HG03097 (cell line): ENCODE measurements at regions not wholly inside any gene's neighbourhood (a gene's known extent, or its start where the extent isn't known, plus 50 kb on each side); places are given as distances from the start of the nearest gene placed in this dataset.

Source experiments
- ATAC-seq: cut with Tn5 transposase; IDR thresholded peaks from one replicate; pipeline ENCODE4 v1.9.1; 2021; ENCODE audit not compliant: unreplicated experiment, low FRiP score

DNA sequence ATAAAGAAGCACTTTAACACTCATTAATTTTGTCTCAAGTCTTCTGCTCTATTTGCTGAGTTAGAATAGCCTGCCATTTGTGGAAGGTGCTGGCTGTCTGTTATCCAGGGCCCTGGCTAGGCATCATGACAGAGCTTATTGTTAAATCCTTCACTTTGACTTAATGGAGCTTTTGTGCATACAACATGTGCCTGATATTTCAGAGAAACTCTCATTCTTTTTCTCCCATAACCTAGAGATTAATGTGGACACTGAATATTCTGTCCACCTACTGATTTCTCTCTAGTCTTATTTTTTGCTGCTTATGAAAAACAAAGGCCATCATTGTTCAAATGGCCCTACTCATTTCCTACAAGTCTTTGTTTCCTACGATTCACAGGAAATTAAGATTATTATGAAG lies 383.1 kb upstream of the HTR2A start:
- no peak for ATAC-seq

DNA sequence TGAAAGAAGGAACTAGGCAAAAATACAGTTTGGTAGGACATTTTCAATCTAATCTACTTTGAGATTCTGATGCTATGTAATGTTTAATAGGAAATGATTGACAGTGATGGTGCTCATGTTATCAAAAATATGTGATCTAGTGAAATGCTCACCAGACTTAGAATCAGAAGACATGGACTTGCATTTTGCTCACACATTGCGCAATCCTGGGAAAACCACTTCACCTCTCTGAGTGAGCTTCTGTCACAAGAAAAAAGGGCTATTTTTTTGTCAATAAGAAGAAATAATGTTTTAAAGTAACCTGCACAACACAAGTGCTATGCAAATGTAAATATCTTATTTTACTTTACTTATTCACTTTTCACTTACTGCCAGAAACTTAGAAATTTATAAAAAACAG lies 380.9 kb upstream of the HTR2A start:
- no peak for ATAC-seq

DNA sequence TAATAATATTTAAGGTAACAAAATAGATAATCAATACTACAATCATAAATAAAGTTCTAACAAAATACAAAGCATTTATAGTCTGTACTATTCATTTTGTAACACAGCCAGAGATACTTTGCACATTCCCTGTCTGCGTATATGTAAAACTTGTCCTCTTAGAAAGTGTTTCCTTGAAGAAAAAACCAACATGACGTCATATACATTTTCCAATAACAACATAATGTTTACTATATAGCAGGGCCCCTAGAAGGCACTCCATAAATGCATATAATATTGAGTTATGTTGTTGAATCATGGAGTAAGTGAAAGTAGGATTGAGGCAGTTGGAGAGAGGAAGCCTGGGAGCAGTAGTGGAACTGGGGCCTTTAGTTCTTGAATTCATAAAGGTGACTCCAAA lies 371.4 kb upstream of the HTR2A start:
- ATAC-seq = no peak

DNA sequence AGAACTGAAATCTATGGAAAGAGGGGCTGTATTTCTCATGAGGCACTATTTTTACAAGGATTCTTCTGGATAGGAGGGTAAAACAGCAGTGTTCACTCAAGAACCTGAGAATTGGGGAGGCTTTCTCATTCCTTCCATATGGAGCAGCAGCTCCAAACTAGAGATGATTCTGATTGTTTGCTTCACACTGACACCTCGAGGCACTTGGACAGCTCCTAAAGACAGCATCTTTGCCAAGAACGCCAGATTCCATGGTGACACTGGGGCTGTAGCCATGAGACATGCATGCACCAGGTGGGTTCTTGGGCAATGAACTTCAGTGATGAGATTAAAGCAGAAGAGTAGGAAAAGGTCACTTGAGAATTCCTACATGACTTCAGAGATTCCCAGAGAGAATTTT lies 361.5 kb upstream of the HTR2A start:
- ATAC-seq = no peak

DNA sequence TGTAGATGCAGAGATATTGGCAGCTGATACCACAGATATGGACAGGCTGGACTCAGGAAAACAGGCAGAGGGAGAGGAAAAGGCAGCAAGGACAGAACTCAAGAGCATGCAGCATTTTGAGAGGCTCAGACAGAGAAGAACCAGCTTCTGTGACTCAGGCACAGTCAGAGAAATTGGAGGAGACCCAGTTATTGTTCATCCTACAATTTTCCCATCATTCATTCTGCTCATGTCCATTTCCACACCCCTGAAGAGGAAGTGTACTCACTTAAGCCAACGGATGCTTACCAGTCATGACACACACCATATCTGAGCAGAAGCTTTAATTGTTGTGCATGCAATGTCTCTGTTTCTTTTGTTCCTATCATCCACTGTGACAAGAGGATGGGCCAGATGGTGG lies 359.8 kb upstream of the HTR2A start:
- ATAC-seq = no peak

DNA sequence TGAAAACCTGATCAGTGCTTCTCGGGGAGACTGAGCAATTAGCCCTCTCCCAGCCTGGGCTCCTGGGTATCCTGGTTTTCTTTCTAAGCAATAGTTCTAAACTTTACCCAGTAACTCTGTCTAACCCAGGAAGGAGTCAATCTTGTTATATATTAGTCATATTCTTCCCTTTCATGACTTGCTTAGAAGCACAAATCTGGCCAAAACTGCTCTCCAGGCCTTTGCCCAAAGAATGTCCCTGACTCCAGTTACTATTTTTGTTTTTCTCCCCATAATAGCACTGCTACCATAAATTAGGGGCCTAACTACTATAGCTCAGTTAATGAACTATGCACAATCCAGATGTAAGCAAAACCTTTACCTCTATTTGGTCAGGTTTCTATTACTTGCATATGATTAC lies 355.8 kb upstream of the HTR2A start:
- ATAC-seq = no peak

DNA sequence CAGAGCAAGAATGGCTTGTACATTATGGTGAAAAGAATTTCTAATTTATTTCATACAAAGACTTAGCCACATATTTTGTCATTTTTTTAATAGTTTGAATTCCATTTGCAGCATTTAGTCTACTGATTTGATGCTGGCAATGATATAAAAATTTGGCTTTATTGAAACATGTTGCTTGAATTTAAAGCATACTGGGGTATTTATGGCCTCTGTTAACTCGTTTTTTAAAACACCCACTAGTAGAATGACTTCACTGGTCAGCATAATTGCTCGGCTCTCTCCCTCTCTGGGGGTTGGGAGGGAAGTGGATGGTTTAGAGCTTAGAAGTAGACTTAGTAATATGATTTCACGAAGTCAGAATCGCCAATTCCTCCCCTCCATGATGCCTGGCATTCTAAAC lies 354.9 kb upstream of the HTR2A start:
- ATAC-seq = no peak

DNA sequence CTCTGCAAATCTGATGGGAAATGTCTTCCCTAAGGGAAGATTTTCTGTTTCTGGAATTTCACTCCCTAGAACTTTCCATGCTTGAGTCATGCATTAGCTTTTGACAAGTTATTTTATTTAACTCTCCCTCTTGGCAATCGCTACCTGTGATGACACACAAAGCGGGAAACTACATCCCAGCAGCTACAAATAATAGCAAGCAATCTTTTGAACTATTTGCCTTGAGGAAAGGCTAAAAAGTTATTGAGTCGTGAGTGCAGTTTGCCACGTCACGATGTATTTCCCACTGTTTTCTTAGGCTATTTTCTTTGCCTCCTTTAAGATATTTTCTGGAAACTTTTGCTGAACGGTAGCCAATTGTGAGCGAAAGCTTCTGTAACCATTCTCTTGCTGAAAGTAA lies 353.3 kb upstream of the HTR2A start:
- ATAC-seq = no peak

DNA sequence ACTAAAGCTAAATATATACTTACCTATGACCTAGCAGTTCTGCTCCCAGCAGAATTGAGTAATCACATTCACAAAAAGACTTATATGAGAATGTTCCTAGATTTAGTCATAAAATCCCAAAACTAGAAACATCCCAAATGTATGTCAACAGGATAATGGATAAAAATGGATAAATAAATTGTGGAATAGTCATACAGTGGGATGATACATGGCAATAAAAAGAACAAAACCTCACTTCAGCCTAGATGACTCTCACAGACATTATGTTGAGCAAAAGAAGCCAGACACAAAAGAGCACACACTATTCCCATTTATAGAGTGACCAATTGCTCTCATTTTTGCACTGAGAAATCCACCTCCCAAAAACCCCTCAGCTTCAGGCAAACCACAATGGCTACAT lies 352.4 kb upstream of the HTR2A start:
- no peak for ATAC-seq

DNA sequence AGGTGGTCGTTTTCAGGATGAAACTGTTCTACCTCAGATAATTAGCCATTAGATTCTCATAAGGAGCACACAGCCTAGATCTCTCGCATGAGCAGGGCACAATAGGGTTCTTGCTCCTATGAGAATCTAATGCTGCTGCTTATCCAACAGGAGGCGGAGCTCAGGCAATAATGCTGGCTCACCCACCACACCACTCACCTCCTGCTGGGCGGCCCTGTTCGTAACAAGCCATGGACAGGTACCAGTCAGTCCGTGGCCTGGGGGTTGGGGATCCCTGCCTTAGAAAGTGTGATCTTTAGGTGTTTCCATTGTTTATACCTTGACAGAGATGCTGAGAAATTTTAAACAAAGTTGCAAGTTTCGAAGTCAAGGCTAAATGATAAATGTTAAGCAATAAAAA lies 344.6 kb upstream of the HTR2A start:
- ATAC-seq = no peak

DNA sequence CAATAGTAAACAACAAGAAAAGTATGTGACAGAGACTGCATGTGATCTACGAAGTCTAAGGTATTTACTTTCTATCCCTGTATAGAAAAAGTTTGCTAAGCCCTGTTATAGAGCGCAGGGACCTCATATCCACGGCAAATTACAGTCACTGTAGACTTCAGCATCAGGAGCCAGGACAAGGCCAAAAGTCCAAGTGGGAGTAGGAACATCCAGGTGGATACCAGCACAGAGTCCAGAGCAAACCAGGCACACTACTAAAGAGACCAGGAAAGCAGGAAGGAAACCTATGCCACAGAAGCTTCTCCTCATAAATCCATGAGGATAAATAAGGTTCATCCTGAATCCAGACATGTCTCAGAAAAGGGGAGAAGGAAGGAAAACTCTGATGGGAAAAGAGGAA lies 342.2 kb upstream of the HTR2A start:
- no peak for ATAC-seq

DNA sequence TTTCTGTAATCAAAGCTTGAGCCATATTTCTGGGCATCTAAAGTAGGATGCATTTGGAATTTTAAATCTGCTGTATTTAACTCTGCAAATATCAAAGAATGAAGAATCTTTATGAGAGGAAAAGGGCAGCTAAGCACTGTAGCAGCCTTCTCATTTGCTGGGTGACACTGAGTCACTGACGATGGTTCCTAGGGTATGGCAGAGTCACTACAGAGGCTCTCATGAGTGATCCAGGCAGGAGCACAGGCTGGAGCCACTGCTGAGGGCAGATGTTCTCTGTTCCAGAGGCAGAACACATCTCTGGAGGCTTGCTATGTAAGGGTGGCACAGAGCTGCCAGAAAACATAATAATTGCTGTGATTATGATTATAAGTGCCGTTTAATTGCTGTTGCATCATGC lies 340.7 kb upstream of the HTR2A start:
- ATAC-seq = no peak

DNA sequence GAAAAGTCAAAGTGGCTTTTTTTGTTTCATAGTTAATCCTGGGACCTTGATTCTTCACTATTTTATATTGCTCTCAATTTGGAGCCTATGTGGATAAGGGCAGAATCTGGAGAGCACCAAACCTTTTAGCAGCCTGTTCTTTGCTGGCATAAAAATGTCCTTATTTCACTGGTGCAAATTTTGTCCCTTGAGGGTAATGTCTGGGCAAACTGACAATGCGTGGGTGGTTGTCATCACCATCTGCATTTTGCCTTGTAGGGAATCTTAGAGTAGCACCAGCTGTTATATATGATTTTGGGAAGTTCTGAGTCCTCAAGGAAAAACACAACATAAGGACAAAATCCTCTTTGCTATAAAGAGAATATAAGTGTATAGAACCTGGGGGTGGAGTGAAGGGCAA lies 336.9 kb upstream of the HTR2A start:
- no peak for ATAC-seq

DNA sequence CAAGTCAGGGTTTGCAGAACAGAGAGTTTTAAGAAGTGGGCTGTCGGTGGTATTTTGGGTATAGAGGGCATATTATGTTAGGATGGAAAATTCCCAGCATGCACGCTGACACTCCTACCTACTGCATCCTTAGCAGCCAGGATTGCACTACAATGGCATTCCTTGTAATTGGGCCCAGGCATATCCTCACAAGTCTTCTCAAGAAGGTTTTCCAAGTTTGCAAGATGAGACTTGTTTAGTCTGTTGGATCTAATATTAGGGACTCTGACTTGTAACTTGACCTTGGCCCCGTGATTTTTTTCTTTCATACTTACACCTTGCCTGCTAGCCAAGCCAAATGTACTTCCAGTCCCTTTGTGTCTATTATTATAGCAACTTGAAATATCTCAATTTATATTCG lies 335.7 kb upstream of the HTR2A start:
- ATAC-seq = no peak

DNA sequence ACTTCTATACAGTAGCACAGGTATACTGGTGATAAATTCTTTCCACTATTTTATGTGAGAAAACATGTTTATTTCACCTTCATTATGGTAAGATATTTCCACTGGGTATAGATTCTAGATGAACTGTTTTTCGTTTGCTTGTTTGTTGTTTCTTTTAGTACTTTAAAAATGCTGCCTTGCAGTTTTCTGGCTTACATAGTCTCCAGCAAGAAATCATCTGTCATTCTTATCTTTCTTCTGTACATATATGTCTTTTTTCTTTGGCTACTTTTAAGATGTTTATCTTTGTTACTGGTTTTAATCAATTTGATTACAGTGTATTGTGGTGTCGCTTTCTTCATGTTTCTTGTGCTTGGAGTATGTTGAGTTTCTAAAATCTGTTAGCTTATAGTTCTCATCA lies 333.3 kb upstream of the HTR2A start:
- ATAC-seq = no peak

DNA sequence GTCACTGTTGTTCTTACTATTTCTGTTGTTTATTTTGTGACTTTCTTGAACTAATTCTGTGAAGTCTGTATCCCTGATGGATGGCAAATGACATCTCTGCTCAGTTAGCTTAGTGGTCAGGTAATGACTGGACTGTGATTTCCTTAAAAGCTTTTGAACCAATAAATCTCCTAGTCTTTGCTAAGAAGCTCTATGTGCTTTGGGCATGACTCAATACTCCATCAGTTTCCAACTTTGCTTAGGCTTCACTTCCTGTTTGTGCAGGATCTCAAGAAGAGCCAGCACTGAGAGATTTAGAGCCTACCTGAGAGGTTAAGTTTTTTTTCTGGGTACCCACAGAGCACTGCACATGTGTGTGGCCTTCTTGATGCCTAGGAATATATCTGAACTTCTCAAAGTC lies 329.7 kb upstream of the HTR2A start:
- no peak for ATAC-seq

DNA sequence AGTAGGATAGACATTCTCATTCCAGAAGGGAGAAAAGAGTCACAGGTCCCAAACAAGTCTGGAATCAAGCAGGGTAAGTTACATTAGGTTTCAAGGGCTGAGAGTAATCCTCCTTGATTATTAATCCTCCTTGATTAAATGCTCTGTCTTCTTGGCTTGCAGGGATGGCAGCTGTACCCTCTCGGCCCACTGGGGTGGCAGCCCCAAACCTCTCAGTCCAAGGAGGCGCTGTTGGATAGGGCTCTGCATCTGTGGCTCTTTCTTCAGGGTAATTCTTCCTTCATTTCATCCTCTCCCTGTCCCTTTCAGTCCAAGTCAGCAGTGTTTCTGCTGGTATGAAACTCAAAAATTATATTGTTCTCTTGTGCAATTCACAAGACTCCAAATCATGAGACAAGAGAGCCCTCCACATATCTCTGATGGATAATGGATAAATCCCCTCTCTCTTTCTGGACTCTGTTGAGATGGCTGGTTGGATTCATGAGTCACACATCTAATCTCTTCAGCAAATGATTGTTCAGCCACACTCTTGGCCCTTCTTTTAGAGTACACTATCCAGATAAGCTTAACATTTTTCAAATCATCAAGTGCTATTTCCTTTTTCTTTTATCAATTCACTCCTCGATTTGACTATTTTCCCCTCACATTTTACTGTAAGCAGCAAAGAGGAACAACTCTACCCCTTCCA lies 323.7 kb upstream of the HTR2A start:
- ATAC-seq = no peak

DNA sequence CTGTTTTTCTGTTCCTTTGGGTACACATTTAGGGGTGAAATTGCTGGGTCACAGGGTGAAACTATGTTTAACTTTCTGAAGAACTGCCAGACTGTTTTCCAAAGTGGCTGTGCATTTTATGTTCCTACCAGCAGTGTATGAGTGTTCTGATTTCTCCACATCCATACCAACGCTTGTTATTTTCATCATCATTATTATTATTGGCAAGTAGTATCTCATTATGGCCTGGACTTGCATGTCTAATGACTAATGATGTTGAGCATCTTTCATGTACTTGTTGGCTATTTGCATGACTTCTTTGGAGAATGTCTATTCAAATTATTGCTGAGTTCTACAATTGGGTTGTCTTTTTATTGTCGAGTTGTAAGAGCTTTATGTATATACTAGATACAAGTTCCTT lies 321.8 kb upstream of the HTR2A start:
- ATAC-seq = no peak

DNA sequence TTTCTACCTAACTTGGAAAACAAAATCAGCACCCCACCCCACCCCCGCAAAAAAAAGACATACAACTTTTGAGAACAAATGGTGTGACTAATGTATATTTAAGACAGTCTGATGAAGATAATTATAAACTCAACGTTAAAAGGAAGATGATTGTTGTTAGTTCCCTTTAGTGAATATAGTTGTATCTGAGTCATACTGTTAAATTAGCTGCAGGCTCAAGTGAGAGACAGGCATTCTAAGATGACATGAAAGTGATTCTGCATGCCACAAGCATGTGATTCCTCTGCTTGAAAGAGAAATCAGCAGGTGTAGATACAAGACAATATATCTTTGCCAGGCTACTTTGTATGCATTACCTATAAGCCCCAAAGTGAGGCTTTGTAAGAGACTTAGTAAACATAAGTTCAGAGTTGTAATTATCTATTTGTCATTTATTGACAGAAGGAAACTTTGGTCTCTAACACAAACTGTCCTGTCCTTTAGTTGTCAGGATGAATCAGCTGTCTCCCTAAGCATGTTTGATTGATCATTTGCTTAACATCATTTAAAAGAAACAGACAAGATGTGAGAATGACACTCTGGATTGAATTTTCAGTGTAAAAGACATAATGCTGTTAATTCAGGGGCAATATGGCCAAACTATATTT lies 319.4 kb upstream of the HTR2A start:
- ATAC-seq = no peak

DNA sequence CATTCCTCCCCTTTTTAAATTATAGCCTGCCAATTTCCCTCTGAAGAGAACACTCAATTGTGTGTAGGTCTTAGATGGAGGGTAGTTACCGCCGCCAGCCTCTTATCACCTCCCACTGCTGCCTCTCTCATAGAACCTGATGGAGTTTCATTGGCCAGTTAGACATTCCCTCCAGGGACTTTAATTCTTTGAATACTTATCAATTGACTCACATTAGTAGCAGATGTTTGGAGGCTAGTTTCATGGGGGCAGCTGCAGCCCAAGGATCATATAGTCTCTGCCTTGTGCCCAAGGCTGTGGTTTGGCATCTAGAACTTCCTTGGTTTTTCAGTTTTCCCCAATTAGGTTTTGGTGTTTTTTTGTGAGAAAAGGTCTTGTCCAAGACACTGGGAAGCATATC lies 318.9 kb upstream of the HTR2A start:
- ATAC-seq = no peak

DNA sequence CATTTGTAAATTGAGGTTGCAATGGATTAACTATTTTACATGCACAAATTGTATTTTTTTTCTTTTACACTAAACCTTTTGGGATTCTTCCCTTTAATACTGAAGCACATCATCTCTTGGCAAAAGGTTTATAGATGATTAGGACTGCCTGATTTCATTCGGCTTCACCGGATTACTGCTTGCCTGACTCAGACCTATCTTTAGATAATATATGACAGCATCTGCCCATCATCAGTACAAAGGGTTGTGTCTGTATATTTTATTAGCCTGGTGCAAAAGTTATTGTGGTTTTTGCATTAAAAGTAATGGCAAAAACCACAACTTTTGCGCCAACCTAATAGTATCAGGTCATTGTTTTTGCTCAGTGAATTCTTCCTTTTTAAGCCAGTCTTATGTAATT lies 316.2 kb upstream of the HTR2A start:
- ATAC-seq = no peak

DNA sequence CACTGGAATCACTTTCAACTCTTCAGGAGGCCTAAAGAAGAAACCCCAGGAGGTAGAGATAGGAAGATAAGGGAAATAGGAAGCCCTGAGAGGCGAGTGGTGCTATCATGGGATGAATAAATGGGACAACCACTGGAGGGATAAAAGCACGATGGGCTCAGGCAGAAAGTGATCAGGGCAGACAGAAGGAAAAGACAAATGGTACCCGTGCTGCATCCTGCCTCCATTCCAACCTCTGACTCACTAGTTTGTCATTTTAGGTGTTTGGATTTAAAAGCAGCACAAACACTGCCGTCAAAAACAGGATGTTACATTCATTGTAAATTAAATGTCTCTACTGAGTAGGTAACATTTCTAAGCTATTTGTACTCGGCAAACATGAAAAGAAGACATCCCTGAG lies 314.3 kb upstream of the HTR2A start:
- no peak for ATAC-seq

DNA sequence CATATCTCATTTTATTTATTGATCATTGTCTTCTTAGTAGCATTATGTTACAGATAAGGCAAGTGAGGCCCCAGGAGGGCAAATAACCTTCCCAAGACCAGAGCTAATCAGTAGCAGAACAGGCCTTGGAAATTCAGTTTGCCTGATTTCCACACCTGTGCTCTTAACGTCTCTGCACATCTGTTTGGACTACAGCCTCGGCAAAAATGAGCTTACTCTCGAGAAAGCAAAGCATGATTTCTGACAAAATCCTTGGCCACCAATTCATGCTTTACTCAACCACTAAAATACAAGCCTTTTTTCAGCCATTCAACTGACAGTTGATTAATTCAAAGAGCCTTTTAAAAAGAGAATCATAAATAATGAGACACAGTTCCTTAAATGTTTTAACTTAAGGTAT lies 309.3 kb upstream of the HTR2A start:
- ATAC-seq = no peak
